IPS-NIHi11 (cell line): ENCODE measurements at regions not wholly inside any gene's neighbourhood (a gene's known extent, or its start where the extent isn't known, plus 50 kb on each side); places are given as distances from the start of the nearest gene placed in this dataset.

Source experiments
- DNase-seq: peaks from one replicate; pipeline ENCODE4 v3.0.0; 2012; ENCODE audit warnings: mixed read lengths, low spot score

GRCh38 chr3:150064971-150065370 is 94.3 kb upstream of the PFN2 start:
- no peak for DNase-seq

GRCh38 chr3:150063237-150063636 is 92.5 kb upstream of the PFN2 start:
- no peak for DNase-seq

DNA sequence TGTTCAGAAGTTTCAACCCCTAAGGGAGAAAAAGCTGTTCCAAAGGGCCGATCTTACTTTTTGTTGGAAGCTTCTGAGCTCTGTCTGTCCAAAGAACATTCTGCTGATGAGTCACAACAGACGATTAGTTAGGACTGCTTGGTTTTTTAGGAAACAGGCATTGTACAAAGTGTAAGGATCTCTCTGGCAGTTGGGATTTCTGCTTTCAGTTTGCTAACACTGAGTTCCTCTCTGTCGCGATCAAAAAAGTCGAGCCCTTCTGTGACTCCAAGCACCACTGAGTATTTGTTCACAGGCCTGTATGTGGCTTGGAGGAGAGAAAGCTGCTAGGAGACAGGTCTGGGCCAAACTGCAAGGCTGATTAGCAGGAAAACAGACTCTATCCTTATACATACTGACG is 91.8 kb upstream of the PFN2 start:
- no peak for DNase-seq

DNA sequence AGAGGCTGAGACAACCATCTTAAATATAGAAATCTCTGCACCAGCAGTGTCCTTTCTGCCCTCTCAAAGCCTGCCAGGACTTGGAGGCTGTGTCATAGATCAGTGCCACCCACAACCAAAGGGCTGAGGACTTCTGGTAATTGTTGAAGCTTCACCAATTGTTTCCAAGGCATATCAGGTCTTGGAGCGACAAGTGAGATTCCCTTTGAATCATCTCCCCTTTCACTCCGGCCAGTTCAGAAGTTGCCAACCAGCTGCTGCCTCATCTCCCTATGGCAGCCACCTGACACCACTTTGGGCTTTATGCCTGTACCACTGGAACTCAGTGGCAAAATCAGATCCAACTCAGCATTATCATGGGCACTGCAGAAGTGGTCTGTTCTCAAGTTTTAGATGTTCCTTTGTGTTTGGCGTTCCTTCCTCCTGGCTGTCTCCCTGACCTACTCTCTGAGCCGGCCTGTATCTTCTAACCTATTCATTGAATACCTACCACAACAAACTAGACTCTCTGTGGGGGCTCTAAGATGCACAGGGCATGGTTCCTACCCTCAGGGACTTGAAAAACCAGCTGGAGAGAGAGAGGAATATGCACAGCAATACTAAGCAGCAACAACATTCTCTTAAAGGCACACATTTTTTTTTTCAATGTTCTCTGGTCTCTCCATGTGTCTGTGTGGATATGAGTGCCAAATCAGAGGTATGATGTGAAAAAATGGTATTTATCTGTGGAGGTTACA is 90.8 kb upstream of the PFN2 start:
- DNase-seq, result no peak

DNA sequence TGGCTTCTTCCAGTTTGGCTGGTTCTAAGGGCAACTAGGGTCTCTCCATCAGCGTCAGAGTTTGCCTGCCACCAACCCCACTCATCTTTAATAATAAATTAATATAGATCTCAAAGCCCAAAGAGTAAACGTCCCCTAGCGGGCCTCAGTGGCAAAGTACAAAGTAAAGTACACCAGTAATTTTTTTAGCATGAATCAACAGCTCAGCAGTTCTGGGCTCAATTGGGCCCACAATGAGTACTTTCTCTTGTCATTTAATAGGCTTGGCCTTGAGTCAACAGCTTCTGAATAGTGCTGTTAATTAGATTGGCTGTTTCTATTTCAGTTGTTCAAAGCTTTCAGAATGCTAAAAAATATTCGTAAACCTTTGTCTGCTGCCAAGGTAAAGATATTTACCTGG is 89.0 kb upstream of the PFN2 start:
- DNase-seq, result no peak

GRCh38 chr3:150059241-150059640 is 88.5 kb upstream of the PFN2 start:
- no peak for DNase-seq

GRCh38 chr3:150057227-150057626 is 86.5 kb upstream of the PFN2 start:
- no peak for DNase-seq

DNA sequence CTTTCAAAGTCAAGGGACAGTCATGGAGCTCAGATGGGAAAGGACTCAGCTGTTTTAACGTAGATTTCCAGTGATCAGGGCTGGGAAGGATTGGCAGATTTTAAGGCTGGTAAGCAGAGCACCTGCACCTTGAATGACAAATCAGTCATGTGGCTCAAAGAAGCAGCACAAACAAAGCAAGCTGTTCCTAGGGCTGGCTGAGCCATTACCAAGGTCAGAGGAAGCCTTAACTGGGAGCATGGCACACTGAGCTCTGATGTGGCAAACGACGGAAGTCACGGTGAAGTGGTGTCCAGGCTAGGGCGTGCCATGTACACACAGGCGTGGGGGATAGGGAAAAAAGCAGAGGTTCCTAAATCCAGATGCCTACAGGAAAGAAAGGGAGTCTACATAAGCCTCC is 84.6 kb upstream of the PFN2 start:
- no peak for DNase-seq

- DNase-seq, result no peak
Observed at GRCh38 chr3:150054635-150055034, 83.9 kb upstream of the PFN2 start.

DNA sequence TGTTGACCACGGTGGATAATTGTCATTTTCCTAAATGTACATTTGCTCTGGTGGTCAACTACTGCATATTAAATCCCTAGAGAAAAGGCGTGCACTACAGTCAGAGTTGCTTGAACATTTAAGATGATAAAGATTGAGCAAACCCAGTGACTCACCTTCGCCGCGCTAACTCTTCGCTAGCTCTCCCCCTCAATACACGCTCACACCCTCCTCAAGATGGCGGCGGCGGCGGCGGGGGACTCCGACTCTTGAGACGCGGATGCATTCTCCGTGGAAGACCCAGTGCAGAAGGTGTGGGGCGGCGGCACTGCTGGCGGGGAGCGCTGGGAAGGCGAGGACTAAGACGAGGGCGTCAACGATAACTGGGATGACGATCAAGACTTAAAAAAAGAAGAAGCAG is 79.8 kb upstream of the PFN2 start:
- no peak for DNase-seq

DNA sequence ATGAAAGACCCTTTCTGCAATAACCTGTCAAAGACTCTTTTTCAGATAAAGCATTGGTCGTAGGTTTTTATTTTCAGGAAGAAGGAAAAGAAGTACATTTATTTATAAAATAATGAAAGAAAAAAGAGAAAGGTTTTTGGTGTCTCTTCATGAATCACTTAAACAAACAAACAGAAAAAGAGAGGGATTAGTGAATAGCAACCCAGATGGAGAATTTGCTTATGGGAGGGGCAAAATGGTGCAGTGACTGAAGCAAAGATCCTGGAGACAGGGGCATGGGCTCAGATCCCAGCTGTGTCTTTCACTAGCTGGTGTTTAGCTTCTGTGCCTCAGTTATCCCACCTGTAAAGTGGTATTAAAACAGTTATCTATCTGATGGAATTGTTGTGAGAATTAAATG is 78.6 kb upstream of the PFN2 start:
- DNase-seq, result no peak

DNA sequence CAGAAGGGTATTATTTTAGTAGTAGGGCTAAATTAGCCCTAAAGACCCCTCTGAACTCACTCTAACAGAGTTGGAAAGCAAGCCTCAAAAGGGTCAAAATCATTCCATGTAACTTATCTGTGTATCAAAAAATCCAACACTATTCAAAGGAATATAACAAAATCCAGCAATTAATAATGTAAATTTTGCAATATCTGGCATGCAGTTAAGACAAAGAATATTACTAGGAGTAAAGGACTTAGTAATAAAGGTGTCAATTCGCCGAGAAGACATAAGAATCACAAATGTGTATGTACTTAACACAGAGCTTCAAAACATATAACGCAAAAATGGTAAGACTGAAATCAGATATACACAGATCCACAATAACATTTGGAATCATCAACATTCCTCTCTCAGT is 71.2 kb upstream of the PFN2 start:
- no peak for DNase-seq

GRCh38 chr3:150040097-150040496 is 69.4 kb upstream of the PFN2 start:
- no peak for DNase-seq

DNA sequence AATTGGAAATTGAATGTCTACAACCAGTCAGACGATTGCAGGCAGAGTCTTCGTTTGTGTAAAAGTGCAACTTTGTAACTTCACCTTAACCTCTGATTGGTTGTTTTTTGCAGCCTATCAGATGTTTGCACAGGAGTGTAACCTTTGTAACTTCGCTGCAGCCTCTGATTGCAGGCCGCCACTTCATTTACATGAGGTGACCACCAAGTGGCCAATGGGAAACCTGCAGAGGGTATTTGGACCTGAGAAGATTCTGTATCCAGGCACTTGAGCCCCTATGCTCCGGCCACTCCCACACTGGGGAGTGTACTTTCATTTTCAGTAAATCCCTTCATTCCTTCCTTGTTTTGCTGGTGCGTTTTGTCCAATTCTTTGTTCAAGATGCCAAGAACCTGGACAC is 68.1 kb upstream of the PFN2 start:
- no peak for DNase-seq

DNA sequence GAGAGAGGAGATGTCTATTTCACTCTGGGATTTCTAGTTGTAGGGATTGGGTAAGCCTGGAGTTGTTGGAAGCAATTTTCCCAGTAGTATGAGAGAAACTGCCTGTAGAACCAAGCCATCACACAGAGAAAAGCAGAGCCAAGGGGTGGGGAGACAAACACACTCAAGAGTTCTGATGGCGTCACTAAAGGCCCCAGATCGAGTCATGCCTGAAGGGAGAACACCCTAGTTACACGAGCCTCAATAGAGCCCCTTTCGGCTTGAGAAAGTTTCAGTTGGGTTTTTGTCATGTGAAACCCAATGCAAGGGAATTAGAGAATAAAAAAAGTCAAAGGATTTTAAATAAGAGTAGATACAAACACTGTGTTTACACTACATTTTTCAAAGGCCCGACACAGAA is 66.1 kb upstream of the PFN2 start:
- no peak for DNase-seq

DNA sequence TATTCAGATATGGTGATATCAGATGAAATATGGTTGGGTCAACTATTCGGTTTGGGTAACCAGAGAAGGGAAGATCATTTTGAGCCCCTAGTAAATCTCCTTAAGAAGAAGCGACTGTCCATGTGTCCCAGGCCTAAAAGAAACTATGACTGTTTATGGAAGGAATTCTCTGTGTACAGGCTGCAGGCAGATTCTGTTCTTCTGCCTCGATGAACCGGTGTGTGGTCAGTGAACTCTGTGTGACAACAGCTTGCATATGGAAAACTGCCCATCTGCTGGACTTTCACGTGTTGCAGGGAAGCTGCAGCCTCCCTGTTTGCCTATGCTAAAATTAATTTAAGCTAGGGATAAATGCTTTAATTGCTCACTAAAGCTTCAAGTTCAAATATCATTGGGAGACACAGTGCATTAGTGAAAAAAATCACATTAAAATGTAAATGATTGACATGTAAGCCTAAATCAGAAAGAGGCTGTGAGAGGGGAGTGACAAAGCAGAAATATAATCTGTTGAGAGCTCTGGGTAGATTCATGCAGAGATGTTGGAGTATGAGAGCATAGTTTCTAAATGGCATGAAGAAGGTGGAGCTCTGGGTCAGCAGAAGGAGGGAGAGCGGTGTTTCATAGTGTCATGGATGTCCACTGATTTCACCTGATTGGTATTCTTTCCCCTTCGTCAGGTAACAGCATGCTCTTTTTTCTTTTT is 65.4 kb upstream of the PFN2 start:
- no peak for DNase-seq

DNA sequence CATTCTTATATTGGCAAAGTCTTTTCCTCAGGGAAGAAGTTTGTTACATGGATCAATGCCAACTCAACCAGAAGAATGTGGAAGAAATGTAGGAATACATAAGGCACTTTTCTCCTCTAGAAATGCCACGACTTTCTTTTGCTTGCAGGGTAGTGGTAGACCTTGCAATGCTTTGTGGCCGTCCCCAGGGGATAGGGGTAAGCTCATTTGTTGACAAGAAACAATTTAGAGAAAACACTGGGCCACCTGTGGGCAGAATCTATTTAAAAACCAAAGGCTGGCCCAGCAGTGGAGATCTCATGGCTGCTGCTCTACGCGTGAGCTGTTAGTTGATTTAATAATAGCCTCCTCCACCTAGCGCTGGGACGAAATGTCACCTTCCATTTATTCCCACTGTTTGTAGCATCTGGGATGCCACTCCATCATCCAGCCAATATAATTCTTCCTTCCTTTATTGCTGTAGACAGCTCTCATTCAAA is 64.6 kb upstream of the PFN2 start:
- DNase-seq, result peak; percentile 33

DNA sequence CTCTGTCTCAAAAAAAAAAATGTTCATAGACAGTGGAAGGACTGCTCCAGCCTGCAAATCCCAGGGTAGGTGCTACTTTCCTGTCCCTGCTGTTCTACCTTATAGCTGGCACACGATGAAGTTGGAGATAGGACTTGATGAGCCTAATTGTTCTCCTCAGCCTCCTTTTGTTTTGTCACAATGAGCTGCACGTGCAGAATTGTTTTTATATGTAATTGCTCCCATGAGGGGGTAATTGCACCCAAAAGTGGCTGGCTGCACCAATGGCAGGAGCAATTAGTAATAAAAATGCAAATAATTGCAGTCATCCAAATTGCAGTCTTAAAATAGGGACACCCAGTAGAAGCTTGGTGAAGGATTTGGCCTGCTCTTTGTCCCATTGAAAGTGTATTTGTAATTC is 63.0 kb upstream of the PFN2 start:
- DNase-seq, result no peak

GRCh38 chr3:150030841-150031240 is 60.1 kb upstream of the PFN2 start:
- DNase-seq, result no peak

DNA sequence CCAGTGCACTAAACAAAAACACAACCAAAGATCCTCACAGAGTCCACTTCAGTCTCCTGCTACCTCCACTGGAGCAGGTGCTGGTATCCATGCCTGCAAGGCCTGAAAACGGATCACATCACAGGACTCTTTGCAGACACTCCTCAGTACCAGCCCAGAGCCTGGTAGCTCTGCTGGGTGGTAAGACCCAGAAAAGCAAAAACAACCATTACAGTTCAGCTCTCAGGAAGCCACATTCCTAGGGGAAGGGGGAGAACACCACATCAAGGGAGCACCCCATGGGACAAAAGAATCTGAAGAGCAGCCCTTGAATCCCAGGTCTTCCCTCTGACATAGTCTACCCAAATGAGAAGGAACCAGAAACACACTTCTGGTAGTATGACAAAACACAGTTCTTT is 52.5 kb upstream of the PFN2 start:
- no peak for DNase-seq

DNA sequence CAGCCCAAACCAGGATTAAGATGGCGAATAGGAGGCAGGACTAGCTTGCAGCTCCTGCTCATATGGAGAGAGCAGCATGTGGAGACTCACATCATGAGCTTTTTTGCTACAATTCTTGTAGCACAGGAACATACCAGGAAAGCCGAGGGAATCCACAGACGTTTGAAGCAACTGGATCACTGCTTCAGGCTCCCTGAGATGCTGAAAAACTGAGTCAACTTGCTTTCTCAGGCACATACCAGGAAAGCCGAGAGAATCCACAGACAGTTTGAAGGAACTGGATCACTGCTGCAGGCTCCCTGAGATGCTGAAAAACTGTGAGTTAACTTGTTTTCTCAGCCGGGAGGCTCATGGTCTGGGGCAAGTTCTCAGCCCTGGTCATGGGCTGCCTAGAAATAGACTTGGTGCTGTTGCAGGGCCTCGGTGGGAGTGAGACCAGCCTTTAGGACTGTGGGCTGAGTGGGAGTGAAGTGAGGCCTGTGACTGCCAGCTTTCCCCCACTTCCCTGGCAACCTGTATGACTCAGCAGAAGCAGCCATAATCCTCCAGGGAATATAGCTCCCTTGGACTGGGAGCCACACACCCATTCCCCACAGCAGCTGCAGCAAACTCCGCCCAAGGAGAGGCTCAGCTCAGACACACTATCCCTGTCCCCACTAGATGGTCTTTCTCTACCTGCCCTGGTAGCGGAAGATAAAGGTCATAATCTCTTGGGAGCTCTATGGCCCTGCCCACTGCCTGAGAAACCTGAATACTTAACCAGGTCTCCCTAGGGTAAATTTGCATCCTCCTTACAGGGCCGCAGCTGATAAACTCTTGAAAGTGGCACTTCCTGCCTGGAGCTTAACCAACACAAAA is 51.9 kb upstream of the PFN2 start:
- no peak for DNase-seq

GRCh38 chr3:150020527-150020926 is 49.8 kb upstream of the PFN2 start:
- no peak for DNase-seq
